Fibroblast of villous mesenchyme (primary cell): ENCODE measurements at regions not wholly inside any gene's neighbourhood (a gene's known extent, or its start where the extent isn't known, plus 50 kb on each side); places are given as distances from the start of the nearest gene placed in this dataset.
"Not testable (repeated sequence)": the region's sequence is repeated elsewhere in the genome, so short reads cannot be mapped to it uniquely, and the experiment has no call there.

Experiments
- DNase-seq: peaks from one replicate; pipeline ENCODE4 v3.0.0-alpha.2; 2010; ENCODE audit warnings: low read depth
- H3K4me3 ChIP-seq: 2 replicates; pipeline ENCODE4 v1.5.1; 2011; ENCODE audit warnings: low read depth, mild to moderate bottlenecking, low read length
- CTCF ChIP-seq: IDR thresholded peaks from 2 replicates; pipeline ENCODE4 v1.5.1; 2012; ENCODE audit warnings: low read depth, mild to moderate bottlenecking, low read length; ENCODE audit not compliant: insufficient read depth

GRCh38 chr10:20494474-20494873 is 402.6 kb downstream of the NEBL start:
- DNase-seq: no peak
- H3K4me3 ChIP-seq: no peak overlapping the region
- TF ChIP-seq CTCF: no peak

- no peak for DNase-seq
- H3K4me3 ChIP-seq: no peak overlapping the region
- no peak for TF ChIP-seq CTCF
Observed at GRCh38 chr10:20492447-20492846, 404.7 kb downstream of the NEBL start.

- no peak for DNase-seq
- no peak overlapping the region for H3K4me3 ChIP-seq
- TF ChIP-seq CTCF: no peak
Observed at GRCh38 chr10:20489961-20490360, 407.1 kb downstream of the NEBL start.

GRCh38 chr10:20486791-20487190 is 410.3 kb downstream of the NEBL start:
- DNase-seq: no peak
- TF ChIP-seq CTCF: no peak
- H3K4me3 ChIP-seq: no peak overlapping the region

GRCh38 chr10:20485554-20485953 is 411.6 kb downstream of the NEBL start:
- DNase-seq: no peak
- no peak overlapping the region for H3K4me3 ChIP-seq
- TF ChIP-seq CTCF: no peak

GRCh38 chr10:20481054-20481453 is 416.1 kb downstream of the NEBL start:
- DNase-seq: no peak
- TF ChIP-seq CTCF: no peak
- no peak overlapping the region for H3K4me3 ChIP-seq

- not testable (repeated sequence) for H3K4me3 ChIP-seq, DNase-seq
Observed at GRCh38 chr10:20480575-20480974, 416.5 kb downstream of the NEBL start.
